Aorta (tissue), 5 donors: ENCODE measurements at regions not wholly inside any gene's neighbourhood (a gene's known extent, or its start where the extent isn't known, plus 50 kb on each side); places are given as distances from the start of the nearest gene placed in this dataset.

Experiments
- ATAC-seq: fragments of 200-7000 bp; cut with Tn5 transposase; one replicate; pipeline ENCODE4 v1.9.1; 2022; ENCODE audit warnings: moderate library complexity; ENCODE audit not compliant: low FRiP score
- DNase-seq, 2 donors: peaks; one replicate each; pipeline ENCODE4 v3.0.0-alpha.2; 2020
- H3K27ac ChIP-seq, 2 donors: one replicate each; pipeline ENCODE4 v1.5.1; 2013; ENCODE audit warnings: low read length in 2 of 2, mild to moderate bottlenecking in 2 of 2, moderate library complexity in 2 of 2, control low read depth in 1 of 2, inconsistent platforms in 1 of 2, low read depth in 1 of 2
- H3K27me3 ChIP-seq, 2 donors: one replicate each; pipeline ENCODE4 v1.6.1; 2013; ENCODE audit warnings: control low read depth in 1 of 2, low read length in 1 of 2, mild to moderate bottlenecking in 1 of 2, moderate library complexity in 1 of 2; ENCODE audit not compliant: insufficient read depth in 2 of 2, control insufficient read depth in 1 of 2
- H3K36me3 ChIP-seq, 2 donors: one replicate each; pipeline ENCODE4 v1.6.1; 2013; ENCODE audit warnings: control low read depth in 1 of 2, low read length in 1 of 2, mild to moderate bottlenecking in 1 of 2; ENCODE audit not compliant: insufficient read depth in 2 of 2, control insufficient read depth in 1 of 2
- H3K4me1 ChIP-seq, 2 donors: one replicate each; pipeline ENCODE4 v1.6.1; 2013; ENCODE audit warnings: low read length in 2 of 2, control low read depth in 1 of 2, mild to moderate bottlenecking in 1 of 2, moderate library complexity in 1 of 2; ENCODE audit not compliant: insufficient read depth in 2 of 2, control insufficient read depth in 1 of 2
- H3K4me3 ChIP-seq, 2 donors: one replicate each; pipeline ENCODE4 v1.5.1; 2013; ENCODE audit warnings: low read length in 2 of 2, control low read depth in 1 of 2, mild to moderate bottlenecking in 1 of 2
- H3K9me3 ChIP-seq: one replicate; pipeline ENCODE4 v1.6.1; 2013; ENCODE audit warnings: mild to moderate bottlenecking, low read length; ENCODE audit not compliant: control insufficient read depth
- WGBS, 2 donors: extraction: QIAGEN DNeasy Blood & Tissue Kit; methylation state at CpG; one replicate each; pipeline ENCODE4 v1.1.7; 2013; 5-methylcytosine and 5-hydroxymethylcytosine counted together
- intact Hi-C, 2 donors: fragments of 100-400 bp; cut with DNase I; formaldehyde crosslinking; loops; one replicate each; pipeline versions ENCODE4 v1.14.2 to v1.15.0; 2022
- donor health status: healthy with polysubstance abuse.
- donor health status: Bipolar disorder and iron deficiency.
- donor health status: DM: no; HTN: no; CAD: no.
- donor health status: DM: no; HTN: no; CAD: no.
- donor health status: DM: yes; HTN: yes; CAD: no.

- Histone ChIP-seq H3K4me3 (no peak overlapping the region), H3K9me3 (peaks cover 2% of the 10 kb centered on the region), H3K27ac (no peak overlapping the region), H3K4me1 (peaks cover 0 to 2% of the 10 kb centered on the region in 2 donors), H3K27me3 (no peaks in the 10 kb centered on the region), H3K36me3 (no peaks in the 10 kb centered on the region)
- 29 to 44% methylated on average over 3 of the region's 3 CpGs for WGBS, 2 donors
- ATAC-seq (no peak), DNase-seq (no peak)
- intact Hi-C loops: loop anchor here (10.0 kb wide), 2 partner anchors 1319 to 1329 kb away; partner anchors contain the start of gene HS3ST3A1 (in 1 of the 2)
These were observed 341.1 kb downstream of the PMP22 start for GRCh38 chr17:14923981-14924380.

GRCh38 chr17:14922411-14922810, 342.7 kb downstream of the PMP22 start:
- peaks cover 0 to 2% of the 10 kb centered on the region in 2 donors for H3K4me1 ChIP-seq
- intact Hi-C loops: loop anchor here (10.0 kb wide), 2 partner anchors 1318 to 1328 kb away; partner anchors contain the start of gene HS3ST3A1 (in 1 of the 2)
- H3K4me3 ChIP-seq: no peak overlapping the region
- 25 to 26% methylated on average over 2 of the region's 2 CpGs for WGBS, 2 donors
- peaks cover 2% of the 10 kb centered on the region for H3K9me3 ChIP-seq
- H3K36me3 ChIP-seq: no peaks in the 10 kb centered on the region
- no peak for ATAC-seq
- H3K27ac ChIP-seq: no peak overlapping the region
- no peak for DNase-seq
- no peaks in the 10 kb centered on the region for H3K27me3 ChIP-seq

GRCh38 chr17:14921936-14922335, 343.2 kb downstream of the PMP22 start:
- DNase-seq (no peak), ATAC-seq (no peak)
- Histone ChIP-seq H3K9me3 (peaks cover 2% of the 10 kb centered on the region), H3K27me3 (no peaks in the 10 kb centered on the region), H3K27ac (no peak overlapping the region), H3K4me1 (peaks cover 0 to 2% of the 10 kb centered on the region in 2 donors), H3K36me3 (no peaks in the 10 kb centered on the region), H3K4me3 (no peak overlapping the region)
- intact Hi-C loops: loop anchor here (10.0 kb wide), 2 partner anchors 1317 to 1327 kb away; partner anchors contain the start of gene HS3ST3A1 (in 1 of the 2)
- WGBS, 2 donors: 76 to 79% methylated on average over 3 of the region's 3 CpGs

- H3K27me3 ChIP-seq: no peaks in the 10 kb centered on the region
- no peaks in the 10 kb centered on the region for H3K36me3 ChIP-seq
- DNase-seq (no peak), ATAC-seq (no peak)
- 37 to 48% methylated on average over 5 of the region's 5 CpGs for WGBS, 2 donors
- peaks cover 2% of the 10 kb centered on the region for H3K9me3 ChIP-seq
- intact Hi-C loops: loop anchor here (10.0 kb wide), 2 partner anchors 1315 to 1325 kb away; partner anchors contain the start of gene HS3ST3A1 (in 1 of the 2)
- no peak overlapping the region for H3K27ac ChIP-seq
- H3K4me3 ChIP-seq: no peak overlapping the region
- no peaks in the 10 kb centered on the region for H3K4me1 ChIP-seq
These were observed 345.4 kb downstream of the PMP22 start for GRCh38 chr17:14919631-14920213.

DNA sequence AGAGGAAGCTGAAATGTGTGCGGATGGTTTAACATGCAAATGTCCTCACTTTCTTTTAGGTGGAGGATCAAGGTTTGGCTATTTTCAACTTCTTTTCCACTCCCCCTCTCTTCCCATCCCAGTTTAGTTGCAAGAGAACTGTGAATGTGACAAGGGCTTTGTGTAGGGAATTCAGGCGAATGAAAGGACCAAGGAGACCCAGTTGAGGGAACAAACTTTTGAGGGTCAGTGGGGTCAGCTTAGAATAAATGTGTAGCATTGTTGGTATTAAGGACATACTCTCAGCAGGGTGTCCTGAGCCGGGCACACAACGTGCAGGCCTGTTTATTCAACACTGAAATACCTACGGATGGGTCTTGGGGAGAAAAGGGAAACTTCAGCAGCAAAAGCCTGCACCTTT, 346.0 kb downstream of the PMP22 start:
- no peaks in the 10 kb centered on the region for H3K4me1 ChIP-seq
- 38 to 47% methylated on average over 5 of the region's 5 CpGs for WGBS, 2 donors
- H3K4me3 ChIP-seq: no peak overlapping the region
- ATAC-seq: no peak
- H3K36me3 ChIP-seq: no peaks in the 10 kb centered on the region
- intact Hi-C loops: no loop called here
- H3K27ac ChIP-seq: no peak overlapping the region
- DNase-seq: no peak
- H3K9me3 ChIP-seq: peaks cover 2% of the 10 kb centered on the region
- no peaks in the 10 kb centered on the region for H3K27me3 ChIP-seq

DNA sequence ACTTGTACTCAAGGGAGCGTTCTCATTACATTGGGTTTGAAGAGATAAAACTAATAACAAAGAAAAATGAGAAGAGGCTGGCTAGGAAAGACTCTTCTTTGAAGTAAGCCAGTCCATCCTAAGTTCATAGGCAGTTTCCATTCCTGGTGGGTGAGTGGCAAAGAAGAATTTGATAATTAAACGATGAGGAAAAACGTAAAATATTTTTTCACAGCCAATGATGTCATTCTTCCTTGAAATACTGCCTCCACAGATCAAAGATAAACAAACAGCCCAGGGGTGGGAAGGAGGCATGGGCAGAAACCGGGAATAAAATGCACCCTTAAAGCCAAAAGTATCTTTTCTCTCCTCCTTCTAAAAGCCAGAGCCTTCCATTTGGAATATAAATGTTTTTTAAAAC, 346.6 kb downstream of the PMP22 start:
- Histone ChIP-seq H3K27ac (no peak overlapping the region), H3K27me3 (no peaks in the 10 kb centered on the region), H3K36me3 (no peaks in the 10 kb centered on the region), H3K4me1 (no peaks in the 10 kb centered on the region), H3K4me3 (no peak overlapping the region), H3K9me3 (peaks cover 2% of the 10 kb centered on the region)
- WGBS, 2 donors: 15 to 19% methylated on average over 4 of the region's 4 CpGs
- intact Hi-C loops: no loop called here
- DNase-seq (no peak), ATAC-seq (no peak)

- DNase-seq (no peak), ATAC-seq (no peak)
- Histone ChIP-seq H3K27me3 (no peaks in the 10 kb centered on the region), H3K36me3 (no peaks in the 10 kb centered on the region), H3K4me1 (no peaks in the 10 kb centered on the region), H3K4me3 (no peak overlapping the region), H3K27ac (no peak overlapping the region), H3K9me3 (no peaks in the 10 kb centered on the region)
- 94 to 96% methylated on average over 1 of the region's 1 CpG for WGBS, 2 donors
- intact Hi-C loops: no loop called here
These were observed 354.2 kb downstream of the PMP22 start for GRCh38 chr17:14910916-14911315.

- Histone ChIP-seq H3K4me3 (no peak overlapping the region), H3K9me3 (no peaks in the 10 kb centered on the region), H3K4me1 (no peaks in the 10 kb centered on the region), H3K27me3 (no peaks in the 10 kb centered on the region), H3K36me3 (no peaks in the 10 kb centered on the region), H3K27ac (no peak overlapping the region)
- 17 to 27% methylated on average over 4 of the region's 4 CpGs for WGBS, 2 donors
- ATAC-seq (no peak), DNase-seq (no peak)
- intact Hi-C loops: no loop called here
These were observed 360.7 kb downstream of the PMP22 start for GRCh38 chr17:14904386-14904785.

DNA sequence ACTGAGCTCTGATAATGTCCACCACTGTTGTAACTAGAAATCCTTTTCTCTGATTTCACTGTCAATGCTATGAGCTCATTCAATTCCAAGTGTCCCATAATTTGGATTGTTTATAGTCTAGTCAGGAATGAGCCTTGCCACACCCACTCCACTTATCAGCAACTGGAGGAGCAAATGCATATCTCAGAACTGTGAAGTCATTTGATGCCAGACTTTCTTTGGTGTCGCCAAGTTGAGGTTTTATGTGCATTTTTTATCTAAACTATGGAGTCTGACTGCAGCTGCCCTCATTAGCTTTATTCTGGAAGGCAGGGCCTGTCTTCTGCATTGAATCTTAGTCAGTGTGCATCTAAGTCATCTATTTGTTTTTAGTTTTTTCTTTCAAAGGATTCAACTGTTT, 361.3 kb downstream of the PMP22 start:
- intact Hi-C loops: no loop called here
- Histone ChIP-seq H3K9me3 (no peaks in the 10 kb centered on the region), H3K27ac (no peak overlapping the region), H3K4me1 (no peaks in the 10 kb centered on the region), H3K4me3 (no peak overlapping the region), H3K27me3 (no peaks in the 10 kb centered on the region), H3K36me3 (no peaks in the 10 kb centered on the region)
- DNase-seq (no peak), ATAC-seq (no peak)
- WGBS, 2 donors: 19 to 26% methylated on average over 1 of the region's 1 CpG
